Panc1 (cell line): ENCODE measurements at regions not wholly inside any gene's neighbourhood (a gene's known extent, or its start where the extent isn't known, plus 50 kb on each side); places are given as distances from the start of the nearest gene placed in this dataset.

Experiments
- ATAC-seq: fragments of 200-7000 bp; cut with Tn5 transposase; 2 replicates; pipeline ENCODE4 v1.9.1; 2020; ENCODE audit warnings: mild to moderate bottlenecking, moderate library complexity
- BruUV-seq: library from RNA; stranded (reverse); fragments of 400-500 nt; replicated peaks from 2 replicates; lab custom pipeline; 2021; lab: Mats Ljungman, UMichigan
- CTCF ChIA-PET: fragments of 300-600 bp; sonication (Branson Sonifier 250); formaldehyde crosslinking; loops from one replicate; lab custom pipeline; 2022; ENCODE audit warnings: antibody characterized with exemption; lab: Charles Lee
- POLR2A ChIA-PET: fragments of 300-600 bp; sonication (Branson Sonifier 250); formaldehyde crosslinking; loops from one replicate; lab custom pipeline; 2022; ENCODE audit warnings: antibody characterized with exemption; lab: Charles Lee
- DNase-seq: peaks from one replicate; pipeline ENCODE4 v3.0.0-alpha.2; 2010; ENCODE audit warnings: low read depth, low spot score
- H3K27ac ChIP-seq: 2 replicates; pipeline ENCODE4 v1.5.1; 2011; ENCODE audit warnings: mild to moderate bottlenecking, low read length, inconsistent platforms
- H3K27me3 ChIP-seq: fragments of 200-500 bp; sonication (Bioruptor generic); 2 replicates; pipeline ENCODE4 v1.6.0; 2014; ENCODE audit warnings: low read length, inconsistent platforms; ENCODE audit not compliant: control insufficient read depth, insufficient read depth
- H3K36me3 ChIP-seq: fragments of 200-500 bp; sonication (Bioruptor generic); 2 replicates; pipeline ENCODE4 v1.5.1; 2014; ENCODE audit warnings: inconsistent platforms, mild to moderate bottlenecking, low read length, moderate library complexity; ENCODE audit not compliant: control insufficient read depth, insufficient read depth
- H3K4me1 ChIP-seq: 2 replicates; pipeline ENCODE4 v1.5.1; 2011; ENCODE audit warnings: inconsistent platforms, mild to moderate bottlenecking, low read length, moderate library complexity; ENCODE audit not compliant: control insufficient read depth, insufficient read depth
- H3K4me3 ChIP-seq, 2 experiments: 2 replicates each; pipeline ENCODE4 v1.5.1; 2011 to 2012; ENCODE audit warnings: low read depth in 2 of 2, low read length in 2 of 2, mild to moderate bottlenecking in 2 of 2, inconsistent platforms in 1 of 2, moderate library complexity in 1 of 2
- H3K9me3 ChIP-seq: fragments of 200-500 bp; sonication (Bioruptor generic); 2 replicates; pipeline ENCODE4 v1.5.1; 2014; ENCODE audit warnings: low read depth, mild to moderate bottlenecking, inconsistent platforms, low read length, moderate library complexity; ENCODE audit not compliant: control insufficient read depth, insufficient read depth
- CTCF ChIP-seq: fragments of 450-650 bp; IDR thresholded peaks from 2 replicates; pipeline ENCODE4 v1.5.1; 2017; ENCODE audit warnings: mild to moderate bottlenecking
- POLR2AphosphoS5 ChIP-seq: IDR thresholded peaks from 2 replicates; pipeline ENCODE4 v1.6.1; 2012; ENCODE audit warnings: mild to moderate bottlenecking, low read depth, low read length, moderate library complexity
- REST ChIP-seq, 2 experiments: IDR thresholded peaks; 2 replicates each; pipeline ENCODE4 v1.6.1; 2011 to 2012; ENCODE audit warnings: low read depth in 2 of 2, control low read depth in 1 of 2, low read length in 1 of 2, mild to moderate bottlenecking in 1 of 2, moderate library complexity in 1 of 2; ENCODE audit not compliant: insufficient read depth in 1 of 2
- SIN3A ChIP-seq: IDR thresholded peaks from 2 replicates; pipeline ENCODE4 v1.6.1; 2012; ENCODE audit warnings: low read depth, mild to moderate bottlenecking, low read length, moderate library complexity, borderline replicate concordance; ENCODE audit not compliant: insufficient read depth
- TCF7L2 ChIP-seq: IDR thresholded peaks from 2 replicates; pipeline ENCODE4 v1.6.1; 2011; ENCODE audit warnings: mild to moderate bottlenecking, low read depth, low read length, inconsistent platforms
- in situ Hi-C: cut with HindIII; loops from 2 replicates; pipeline ENCODE4 v1.10.0; 2016; ENCODE audit warnings: low sequenced_read_pairs, low pct_unique_long_range_greater_than_20kb
- intact Hi-C: fragments of 100-400 bp; cut with micrococcal nuclease; formaldehyde crosslinking; loops from one replicate; pipeline ENCODE4 v1.10.0; 2022; ENCODE audit not compliant: unreplicated experiment

- TF ChIP-seq CTCF (no peak), TCF7L2 (no peak), REST (IDR thresholded peaks at IDR 0.05; ENCODE audit: insufficient read depth in 1 of 2, low read depth in 2 of 2, low read length in 1 of 2) (no peak), SIN3A (no peak), POLR2AphosphoS5 (no peak)
- no TSS peak for BruUV-seq
Observed at GRCh38 chr14:97290065-97290464, 492.9 kb downstream of the VRK1 start.

GRCh38 chr14:97290977-97291376 lies 493.8 kb downstream of the VRK1 start:
- H3K9me3 ChIP-seq = no peaks in the 10 kb centered on the region
- CTCF ChIA-PET = no interaction called here
- DNase-seq = no peak
- BruUV-seq = no TSS peak
- no peak overlapping the region for H3K27ac ChIP-seq
- no peaks in the 10 kb centered on the region for H3K36me3 ChIP-seq
- intact Hi-C loops = no loop called here
- no peak for TF ChIP-seq REST (IDR thresholded peaks at IDR 0.05; ENCODE audit: insufficient read depth in 1 of 2, low read depth in 2 of 2, low read length in 1 of 2)
- no peak for TF ChIP-seq CTCF
- no peak for ATAC-seq
- POLR2A ChIA-PET = no interaction called here
- no peaks in the 10 kb centered on the region for H3K27me3 ChIP-seq
- H3K4me3 ChIP-seq = no peak overlapping the region
- in situ Hi-C loops = no loop called here
- H3K4me1 ChIP-seq = no peaks in the 10 kb centered on the region

More at GRCh38 chr14:97290065-97290464, 492.9 kb downstream of the VRK1 start:
- Histone ChIP-seq H3K4me3 (no peak overlapping the region), H3K4me1 (no peaks in the 10 kb centered on the region), H3K27me3 (no peaks in the 10 kb centered on the region), H3K9me3 (no peaks in the 10 kb centered on the region), H3K27ac (no peak overlapping the region), H3K36me3 (no peaks in the 10 kb centered on the region)
- in situ Hi-C loops = no loop called here
- ChIA-PET CTCF (interaction anchor here (0.5 to 0.6 kb wide), 2 partner anchors 535 to 799 kb away, joined by 4 to 7 read pairs; no protein-coding TSS in a partner anchor), POLR2A (no interaction called here)
- no peak for ATAC-seq
- intact Hi-C loops = no loop called here
- DNase-seq = no peak
